PFSK-1 (cell line): ENCODE measurements at regions not wholly inside any gene's neighbourhood (a gene's known extent, or its start where the extent isn't known, plus 50 kb on each side); places are given as distances from the start of the nearest gene placed in this dataset.

ENCODE experiments used
- FOXP2 ChIP-seq: optimal IDR thresholded peaks from 2 replicates; pipeline ENCODE3; 2011; ENCODE audit warnings: borderline replicate concordance, control low read depth, inconsistent platforms; ENCODE audit not compliant: insufficient read depth; ENCODE audit errors: extremely low read length, extremely low read depth
- POLR2AphosphoS5 ChIP-seq: IDR thresholded peaks from 2 replicates; pipeline ENCODE4 v1.6.1; 2012; ENCODE audit warnings: low read depth, mild to moderate bottlenecking, control low read depth, low read length, moderate library complexity
- REST ChIP-seq, 2 experiments: IDR thresholded peaks; 2 replicates each; pipeline versions ENCODE4 v1.6.1 to v1.8.0; 2011 to 2012; ENCODE audit warnings: low read depth in 2 of 2, low read length in 2 of 2, control low read depth in 1 of 2, inconsistent platforms in 1 of 2, mild to moderate bottlenecking in 1 of 2, moderate library complexity in 1 of 2; ENCODE audit not compliant: insufficient read depth in 1 of 2
- SIN3A ChIP-seq: IDR thresholded peaks from 2 replicates; pipeline ENCODE4 v1.6.1; 2012; ENCODE audit warnings: mild to moderate bottlenecking, low read length, moderate library complexity, borderline replicate concordance; ENCODE audit not compliant: insufficient read depth
- TAF1 ChIP-seq: IDR thresholded peaks from 2 replicates; pipeline ENCODE4 v1.6.1; 2012; ENCODE audit warnings: low read length, control low read depth, borderline replicate concordance; ENCODE audit not compliant: insufficient read depth

GRCh38 chr3:56867671-56868070 lies 65.9 kb upstream of the ARHGEF3 start:
- no peak for TF ChIP-seq FOXP2
- TF ChIP-seq TAF1, result no peak
- no peak for TF ChIP-seq POLR2AphosphoS5
- no peak for TF ChIP-seq SIN3A
- TF ChIP-seq REST (IDR thresholded peaks at IDR 0.05; ENCODE audit: insufficient read depth in 1 of 2, low read depth in 2 of 2, low read length in 2 of 2), result no peak

- no peak for TF ChIP-seq FOXP2
Measured at GRCh38 chr3:56864918-56865524, 63.3 kb upstream of the ARHGEF3 start.

- no peak for TF ChIP-seq SIN3A
- TF ChIP-seq POLR2AphosphoS5, result no peak
Measured at GRCh38 chr3:56864090-56864489, 62.3 kb upstream of the ARHGEF3 start.

- TF ChIP-seq REST (IDR thresholded peaks at IDR 0.05; ENCODE audit: insufficient read depth in 1 of 2, low read depth in 2 of 2, low read length in 2 of 2) (no peak), POLR2AphosphoS5 (no peak), TAF1 (no peak), SIN3A (no peak; the same call in 1 of the 2 replicates), FOXP2 (no peak)
Measured at GRCh38 chr3:56862352-56863062, 60.8 kb upstream of the ARHGEF3 start.

GRCh38 chr3:56861511-56861910 lies 59.8 kb upstream of the ARHGEF3 start:
- TF ChIP-seq TAF1, result no peak
- TF ChIP-seq REST (IDR thresholded peaks at IDR 0.05; ENCODE audit: insufficient read depth in 1 of 2, low read depth in 2 of 2, low read length in 2 of 2), result no peak
- no peak for TF ChIP-seq SIN3A
- TF ChIP-seq FOXP2, result no peak
- TF ChIP-seq POLR2AphosphoS5, result no peak

- TF ChIP-seq FOXP2 (no peak), SIN3A (no peak), POLR2AphosphoS5 (no peak), TAF1 (no peak), REST (IDR thresholded peaks at IDR 0.05; ENCODE audit: insufficient read depth in 1 of 2, low read depth in 2 of 2, low read length in 2 of 2) (no peak)
Measured at GRCh38 chr3:56860939-56861338, 59.2 kb upstream of the ARHGEF3 start.
